Renal cortex interstitium (tissue), 11 donors: ENCODE measurements at regions not wholly inside any gene's neighbourhood (a gene's known extent, or its start where the extent isn't known, plus 50 kb on each side); places are given as distances from the start of the nearest gene placed in this dataset.
"Not testable (repeated sequence)": the region's sequence is repeated elsewhere in the genome, so short reads cannot be mapped to it uniquely, and the experiment has no call there.

Source experiments
- DNase-seq, 11 donors: peaks; one replicate each; pipeline ENCODE4 v3.0.0-alpha.2; 2013; ENCODE audit warnings: low read depth in 9 of 11, low spot score in 4 of 11; ENCODE audit errors: extremely low read depth in 1 of 11

DNA sequence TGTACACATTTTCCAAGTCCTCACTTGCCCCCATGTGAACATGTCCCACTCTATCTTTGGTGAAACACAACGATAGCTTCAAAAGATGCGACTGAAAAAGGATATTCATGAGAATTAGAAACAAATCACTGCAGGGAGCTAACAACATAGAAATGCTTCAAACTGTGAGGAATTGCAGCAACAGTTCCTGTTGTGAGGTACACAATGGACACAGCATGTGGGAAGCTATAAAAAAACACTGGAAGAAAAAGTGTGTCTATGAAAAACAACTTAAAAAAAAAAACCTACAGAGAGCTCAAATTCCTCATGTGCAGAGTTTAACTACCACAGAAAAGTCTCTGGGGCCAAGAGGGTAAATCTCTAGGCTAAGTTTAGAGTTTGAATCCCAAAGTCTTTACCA is 51.6 kb upstream of the BLTP1 start:
- DNase-seq = no peak

DNA sequence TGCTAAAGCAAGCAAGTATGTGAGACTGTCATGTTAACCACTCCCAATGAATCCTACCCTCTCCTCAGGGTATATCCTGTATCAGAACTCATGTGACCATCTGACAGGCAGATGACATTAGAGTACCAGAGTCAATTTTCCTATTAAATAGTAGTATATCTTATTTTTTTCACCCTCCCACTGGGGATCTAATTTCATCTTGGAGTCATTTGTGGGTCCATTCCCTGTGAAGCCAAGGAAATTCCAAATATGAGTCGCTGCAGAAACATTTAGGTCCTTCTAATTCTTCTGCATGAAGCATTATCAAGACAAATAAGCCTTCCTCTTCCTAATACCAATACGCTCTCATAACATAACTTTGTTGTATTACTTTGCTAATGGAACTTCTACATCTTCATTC is 52.2 kb upstream of the BLTP1 start:
- no peak for DNase-seq

- no peak for DNase-seq
Measured at GRCh38 chr4:122091836-122092405, 60.2 kb upstream of the BLTP1 start.

- DNase-seq = no peak
Measured at GRCh38 chr4:122091397-122091796, 60.7 kb upstream of the BLTP1 start.

- DNase-seq = no peak
Measured at GRCh38 chr4:122090989-122091388, 61.1 kb upstream of the BLTP1 start.

DNA sequence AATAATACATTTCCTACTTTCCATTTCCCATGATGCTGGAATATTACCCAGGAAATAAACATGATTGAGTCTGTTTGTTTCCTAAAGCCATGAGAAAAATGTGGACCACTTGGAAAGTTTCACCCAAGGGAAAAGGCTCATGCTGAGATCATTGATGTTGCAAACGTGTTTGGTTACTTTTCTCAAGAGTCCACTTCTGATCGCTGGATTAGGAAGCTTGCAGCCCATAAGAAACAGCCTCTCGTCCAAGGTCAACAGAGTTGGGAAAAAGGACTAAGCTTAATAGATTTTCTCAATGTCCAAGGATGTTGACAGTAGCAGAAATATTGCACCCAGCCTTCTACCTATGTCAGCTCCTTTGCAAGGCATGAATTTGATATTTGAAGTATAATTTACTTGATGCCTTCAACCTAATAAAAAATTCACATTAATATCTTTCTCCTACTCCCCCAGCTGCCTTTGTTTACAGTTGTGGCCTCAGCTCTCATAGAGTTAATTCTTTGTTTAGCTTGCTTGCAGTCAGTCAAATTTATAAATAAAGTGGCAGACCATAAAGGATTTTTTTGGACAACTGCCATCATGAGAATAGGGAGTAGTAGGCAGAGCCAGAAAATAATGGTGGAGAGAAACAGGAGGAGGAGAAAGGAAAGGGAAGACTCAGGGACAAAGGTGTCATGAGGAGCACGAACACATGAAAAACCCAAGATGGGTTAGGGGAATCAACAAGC is 65.6 kb upstream of the BLTP1 start:
- peak in 1 of 11 donors; percentile 15 for DNase-seq

GRCh38 chr4:122083989-122084388 is 68.1 kb upstream of the BLTP1 start:
- DNase-seq = no peak

DNA sequence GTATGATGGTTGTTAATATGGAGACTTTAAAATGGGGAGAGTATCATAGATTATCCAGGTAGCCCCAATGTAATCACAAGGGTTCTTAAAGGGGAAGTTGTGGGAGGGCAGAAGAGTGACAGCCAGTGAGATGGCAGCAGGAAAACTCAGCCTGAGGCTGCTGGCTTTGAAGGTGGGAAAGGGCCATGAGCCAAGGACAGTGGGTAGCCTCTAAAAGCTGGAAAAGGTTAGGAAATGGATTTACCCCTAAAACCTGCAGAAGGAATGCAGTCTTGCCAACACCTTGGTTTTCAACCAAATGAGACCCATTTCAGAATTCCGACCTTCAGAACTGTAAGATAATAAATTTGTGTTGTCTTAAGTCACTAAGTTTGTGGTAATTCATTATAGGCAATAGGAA is 68.8 kb upstream of the BLTP1 start:
- DNase-seq = no peak

DNA sequence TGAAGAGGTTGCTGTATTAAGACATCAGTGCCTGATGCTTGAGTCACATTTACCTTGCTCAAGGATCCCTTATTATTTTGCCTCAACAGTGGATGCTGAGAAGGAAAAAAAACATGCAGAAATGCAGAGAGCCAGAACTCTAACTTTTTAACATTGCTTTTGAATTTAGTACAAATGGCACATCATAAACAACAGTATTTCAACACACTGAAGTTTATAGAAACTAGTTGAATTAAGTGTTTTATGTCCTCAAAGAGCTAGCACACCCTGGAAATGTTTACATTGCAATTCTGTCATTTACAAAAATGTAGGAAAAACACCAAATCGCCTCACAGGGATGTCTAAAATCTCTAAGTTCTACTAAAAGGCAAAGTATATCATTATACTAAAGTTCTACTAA is 69.5 kb upstream of the BLTP1 start:
- no peak for DNase-seq

- DNase-seq = not testable (repeated sequence)
Measured at GRCh38 chr4:122077653-122078052, 74.5 kb upstream of the BLTP1 start.

DNA sequence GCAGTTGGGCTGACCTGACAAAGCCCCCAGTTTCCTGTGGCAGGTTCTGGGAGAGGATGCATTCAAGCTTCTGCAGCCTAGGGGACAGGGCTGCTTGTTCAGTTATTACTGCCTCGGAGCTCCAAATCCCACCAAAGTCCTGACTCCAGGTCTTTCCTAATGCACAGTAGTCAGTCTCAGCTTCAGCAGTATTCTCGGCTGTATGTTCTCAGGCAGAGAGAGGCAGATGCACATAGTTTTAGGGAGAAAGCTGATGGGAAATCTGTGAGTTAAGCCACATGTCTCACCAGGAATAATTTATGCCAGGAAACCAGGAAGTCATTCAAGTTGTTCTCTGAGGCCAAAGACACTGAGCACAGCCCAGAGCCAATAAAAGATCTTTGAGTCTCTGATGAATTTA is 75.3 kb upstream of the BLTP1 start:
- peak; percentile 9 to 69 (median 27) for DNase-seq

DNA sequence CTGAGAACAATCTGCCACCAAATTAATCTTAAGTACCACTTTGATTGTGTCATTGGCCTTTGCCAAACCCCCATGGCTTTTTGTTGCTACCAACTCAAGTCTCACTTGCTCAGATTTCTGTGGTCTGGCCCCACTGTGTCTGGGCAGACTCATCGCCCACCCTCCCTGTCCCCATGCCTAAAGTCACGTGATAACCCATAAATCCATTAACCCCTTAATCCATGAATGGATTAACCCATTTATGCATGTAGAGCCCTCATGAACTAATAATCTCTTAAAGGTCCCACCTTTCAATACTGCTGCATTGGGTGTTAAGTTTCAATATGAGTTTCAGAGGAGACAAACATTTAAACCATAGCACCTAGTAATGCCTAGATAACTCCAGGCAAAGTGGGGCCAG is 78.5 kb upstream of the BLTP1 start:
- DNase-seq = no peak

DNA sequence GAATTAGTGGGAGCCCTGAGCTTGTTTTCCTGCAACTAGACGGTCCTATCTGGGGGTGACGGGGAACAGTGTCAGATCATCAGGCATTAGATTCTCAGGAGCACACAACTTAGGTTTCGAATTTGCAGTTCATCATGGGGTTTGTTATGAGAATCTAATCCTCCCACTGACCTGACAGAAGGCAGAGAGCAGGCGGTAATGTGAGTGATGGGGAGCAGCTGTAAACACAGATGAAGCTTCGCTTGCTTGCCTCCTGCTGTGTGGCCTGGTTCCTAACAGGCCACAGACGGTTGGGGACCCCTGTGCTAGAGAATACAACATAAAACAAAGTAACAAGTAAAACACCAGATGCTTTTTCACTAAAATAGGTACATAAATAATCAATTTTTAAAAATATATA is 86.2 kb upstream of the BLTP1 start:
- no peak for DNase-seq

- DNase-seq = no peak
Measured at GRCh38 chr4:122065149-122065548, 87.0 kb upstream of the BLTP1 start.

GRCh38 chr4:122053186-122053585 is 98.9 kb upstream of the BLTP1 start:
- DNase-seq = no peak

- no peak for DNase-seq
Measured at GRCh38 chr4:122052677-122053076, 99.5 kb upstream of the BLTP1 start.

DNA sequence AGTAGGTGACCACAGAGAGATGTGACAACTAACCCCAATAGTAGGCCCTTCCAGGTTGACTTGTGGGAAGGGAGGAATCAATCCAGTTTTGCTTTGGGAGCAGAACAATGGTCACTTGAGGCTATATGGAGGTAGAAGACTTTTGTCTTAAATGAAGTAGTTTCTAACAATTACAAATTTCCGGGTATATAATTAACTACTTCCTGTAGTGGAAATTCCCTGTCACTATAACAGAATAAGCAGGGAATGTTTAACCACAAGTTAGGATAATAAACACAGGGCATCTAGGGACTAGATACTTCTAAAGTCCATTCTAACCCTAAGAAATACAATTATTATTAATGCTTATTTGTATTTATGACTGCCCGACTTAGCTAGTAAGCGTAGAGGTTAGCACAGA is 99.0 kb upstream of the TRPC3 start:
- no peak for DNase-seq

- no peak for DNase-seq
Measured at GRCh38 chr4:122047456-122048425, 95.9 kb upstream of the TRPC3 start.

DNA sequence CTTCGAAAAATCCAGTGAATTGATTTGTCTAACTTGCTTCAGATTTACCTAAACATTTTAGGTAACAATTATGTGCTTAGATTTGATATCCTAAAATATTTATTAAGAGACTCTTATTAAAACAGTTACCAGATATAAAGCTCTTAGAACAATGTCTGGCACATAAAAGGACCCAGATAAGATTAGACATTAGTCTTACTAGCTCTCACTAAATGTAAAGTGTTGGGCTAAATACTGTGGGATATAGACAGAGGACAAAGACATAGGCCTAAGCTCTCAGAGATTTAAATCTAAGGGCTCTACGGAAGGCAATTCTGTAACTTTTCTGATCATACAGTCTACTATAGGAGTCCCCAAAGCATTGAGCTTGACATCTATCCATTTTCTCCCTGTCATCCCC is 94.4 kb upstream of the TRPC3 start:
- DNase-seq = no peak

DNA sequence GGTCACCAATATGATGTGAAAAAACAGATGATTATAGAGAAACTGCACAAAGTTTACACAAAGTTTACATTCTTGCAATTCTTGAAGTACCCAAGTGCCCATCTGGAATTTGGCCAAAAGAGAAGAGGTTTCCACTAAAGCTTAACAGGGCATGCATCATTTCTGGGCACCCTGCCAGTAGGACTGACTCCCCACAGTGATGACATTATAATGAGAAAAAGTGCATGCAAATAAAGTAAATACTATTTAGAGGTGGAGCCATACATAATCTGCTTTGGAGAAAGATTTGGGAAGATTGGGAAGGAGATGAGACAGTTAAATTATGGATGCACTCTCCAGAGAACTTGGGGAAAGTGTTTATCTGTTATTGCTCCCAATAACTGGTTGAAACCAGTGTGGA is 93.7 kb upstream of the TRPC3 start:
- DNase-seq = peak in 6 of 11 donors; percentile 1 to 32 (median 10)
